ENCODE measurements at regions not wholly inside any gene's neighbourhood (a gene's known extent, or its start where the extent isn't known, plus 50 kb on each side); places are given as distances from the start of the nearest gene placed in this dataset.

GRCh38 chr12:126389961-126390360 is 1324.7 kb downstream of the AACS start (continued):
- TF ChIP-seq MLX (CRISPR knock-in tag; IDR thresholded peaks at IDR 0.05): no peak
- TF ChIP-seq NFYB (CRISPR knock-in tag; conservative IDR thresholded peaks at IDR 0.05; ENCODE audit: low read depth): no peak

- ChIA-PET CTCF (no interaction called here), POLR2A (no interaction called here)
- ATAC-seq (no peak), DNase-seq (ENCODE audit: low spot score) (no peak)
- TF ChIP-seq EMX1 (CRISPR knock-in tag; IDR thresholded peaks at IDR 0.05) (no peak), AR (CRISPR knock-in tag; IDR thresholded peaks at IDR 0.05) (no peak), ZNF671 (CRISPR knock-in tag; IDR thresholded peaks at IDR 0.05) (no peak), IRF1 (CRISPR knock-in tag; IDR thresholded peaks at IDR 0.05) (no peak), KAT7 (CRISPR knock-in tag; IDR thresholded peaks at IDR 0.05; ENCODE audit: borderline replicate concordance) (no peak), STAT6 (CRISPR knock-in tag; conservative IDR thresholded peaks at IDR 0.05; ENCODE audit: low read depth) (no peak), RORB (CRISPR knock-in tag; IDR thresholded peaks at IDR 0.05) (no peak), FOXP4 (CRISPR knock-in tag; IDR thresholded peaks at IDR 0.05) (no peak), ZNF512 (CRISPR knock-in tag; IDR thresholded peaks at IDR 0.05; ENCODE audit: borderline replicate concordance) (no peak), ATF1 (CRISPR knock-in tag; IDR thresholded peaks at IDR 0.05) (no peak), CDX4 (CRISPR knock-in tag; IDR thresholded peaks at IDR 0.05; ENCODE audit: borderline replicate concordance) (no peak), TP53 (CRISPR knock-in tag; IDR thresholded peaks at IDR 0.05) (no peak)
- Mint-ChIP-seq H3K4me3 (no peak overlapping the region), H3K9me3 (peaks cover 75% of the 10 kb centered on the region), H3K27ac (no peak overlapping the region), H3K36me3 (peaks cover 63% of the 10 kb centered on the region), H3K27me3 (ENCODE audit: low read depth) (peaks cover 8% of the 10 kb centered on the region), H3K4me1 (no peaks in the 10 kb centered on the region)
Measured at GRCh38 chr12:126390969-126391566, 1325.8 kb downstream of the AACS start.
